ENCODE measurements at regions not wholly inside any gene's neighbourhood (a gene's known extent, or its start where the extent isn't known, plus 50 kb on each side); places are given as distances from the start of the nearest gene placed in this dataset.

GRCh38 chr6:71412559-71413140 is 124.0 kb downstream of the OGFRL1 start:
- TF ChIP-seq, protein P1, sequence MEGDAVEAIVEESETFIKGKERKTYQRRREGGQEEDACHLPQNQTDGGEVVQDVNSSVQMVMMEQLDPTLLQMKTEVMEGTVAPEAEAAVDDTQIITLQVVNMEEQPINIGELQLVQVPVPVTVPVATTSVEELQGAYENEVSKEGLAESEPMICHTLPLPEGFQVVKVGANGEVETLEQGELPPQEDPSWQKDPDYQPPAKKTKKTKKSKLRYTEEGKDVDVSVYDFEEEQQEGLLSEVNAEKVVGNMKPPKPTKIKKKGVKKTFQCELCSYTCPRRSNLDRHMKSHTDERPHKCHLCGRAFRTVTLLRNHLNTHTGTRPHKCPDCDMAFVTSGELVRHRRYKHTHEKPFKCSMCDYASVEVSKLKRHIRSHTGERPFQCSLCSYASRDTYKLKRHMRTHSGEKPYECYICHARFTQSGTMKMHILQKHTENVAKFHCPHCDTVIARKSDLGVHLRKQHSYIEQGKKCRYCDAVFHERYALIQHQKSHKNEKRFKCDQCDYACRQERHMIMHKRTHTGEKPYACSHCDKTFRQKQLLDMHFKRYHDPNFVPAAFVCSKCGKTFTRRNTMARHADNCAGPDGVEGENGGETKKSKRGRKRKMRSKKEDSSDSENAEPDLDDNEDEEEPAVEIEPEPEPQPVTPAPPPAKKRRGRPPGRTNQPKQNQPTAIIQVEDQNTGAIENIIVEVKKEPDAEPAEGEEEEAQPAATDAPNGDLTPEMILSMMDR (IDR thresholded peaks at IDR 0.05): no peak
- TF ChIP-seq POLR2A (IDR thresholded peaks at IDR 0.05): no peak

Data from esophagus squamous epithelium (tissue), 4 donors.